Natural killer cell (primary cell): ENCODE measurements at regions not wholly inside any gene's neighbourhood (a gene's known extent, or its start where the extent isn't known, plus 50 kb on each side); places are given as distances from the start of the nearest gene placed in this dataset.

ENCODE experiments used
- ATAC-seq, 3 donors: fragments of 150-1000 bp in 2 of 3; fragments of 200-7000 bp in 1 of 3; cut with Tn5 transposase; 1 replicate in 1 of 3; 2 replicates in 2 of 3; pipeline ENCODE4 v1.10.0; 2021; ENCODE audit warnings: mild to moderate bottlenecking in 2 of 3, moderate library complexity in 2 of 3
- DNase-seq, 2 donors: peaks; one replicate each; pipeline versions ENCODE4 v3.0.0 to v3.0.0-alpha.2; 2013 to 2021; ENCODE audit warnings: mixed read lengths in 1 of 2
- H3K27ac ChIP-seq: one replicate; pipeline ENCODE4 v1.5.1; 2013; ENCODE audit warnings: mild to moderate bottlenecking, low read length
- H3K27me3 ChIP-seq: one replicate; pipeline ENCODE4 v1.6.1; 2013; ENCODE audit warnings: low read length; ENCODE audit not compliant: control insufficient read depth, insufficient read depth
- H3K36me3 ChIP-seq: one replicate; pipeline ENCODE4 v1.6.1; 2013; ENCODE audit warnings: low read length; ENCODE audit not compliant: control insufficient read depth, insufficient read depth
- H3K4me1 ChIP-seq: one replicate; pipeline ENCODE4 v1.6.1; 2013; ENCODE audit warnings: low read length; ENCODE audit not compliant: control insufficient read depth, insufficient read depth
- H3K4me3 ChIP-seq: one replicate; pipeline ENCODE4 v1.5.1; 2013; ENCODE audit warnings: low read length
- H3K9me3 ChIP-seq: one replicate; pipeline ENCODE4 v1.6.1; 2013; ENCODE audit warnings: low read length; ENCODE audit not compliant: control insufficient read depth, insufficient read depth
- H3K27ac Mint-ChIP-seq, 2 donors: one replicate each; pipeline ENCODE4 v1.8.0; 2022; ENCODE audit warnings: mild to moderate bottlenecking in 2 of 2, mixed read lengths in 2 of 2, moderate library complexity in 1 of 2
- H3K27me3 Mint-ChIP-seq, 2 donors: one replicate each; pipeline ENCODE4 v1.8.0; 2022; ENCODE audit warnings: low read depth in 2 of 2, mixed read lengths in 2 of 2
- H3K36me3 Mint-ChIP-seq: one replicate; pipeline ENCODE4 v1.8.0; 2022; ENCODE audit warnings: mixed read lengths
- H3K4me1 Mint-ChIP-seq, 2 donors: one replicate each; pipeline ENCODE4 v1.8.0; 2022; ENCODE audit warnings: mixed read lengths in 2 of 2
- H3K4me3 Mint-ChIP-seq: one replicate; pipeline ENCODE4 v1.8.0; 2022; ENCODE audit warnings: mild to moderate bottlenecking, moderate library complexity, mixed read lengths
- H3K9me3 Mint-ChIP-seq, 2 donors: one replicate each; pipeline ENCODE4 v1.8.0; 2022; ENCODE audit warnings: mixed read lengths in 2 of 2
- WGBS: methylation state at CpG from one replicate; pipeline ENCODE4 v1.1.7; 2013; ENCODE audit warnings: missing lambda C conversion rate; ENCODE audit not compliant: insufficient coverage; 5-methylcytosine and 5-hydroxymethylcytosine counted together
- intact Hi-C: fragments of 100-400 bp; cut with micrococcal nuclease; formaldehyde crosslinking; loops from one replicate; pipeline ENCODE4 v1.14.2; 2022
- TF ChIP-seq, protein P1 (sequence below): fragments of 200-600 bp; IDR thresholded peaks from one replicate; pipeline ENCODE4 v1.8.0; 2022; ENCODE audit warnings: antibody characterized with exemption

DNA sequence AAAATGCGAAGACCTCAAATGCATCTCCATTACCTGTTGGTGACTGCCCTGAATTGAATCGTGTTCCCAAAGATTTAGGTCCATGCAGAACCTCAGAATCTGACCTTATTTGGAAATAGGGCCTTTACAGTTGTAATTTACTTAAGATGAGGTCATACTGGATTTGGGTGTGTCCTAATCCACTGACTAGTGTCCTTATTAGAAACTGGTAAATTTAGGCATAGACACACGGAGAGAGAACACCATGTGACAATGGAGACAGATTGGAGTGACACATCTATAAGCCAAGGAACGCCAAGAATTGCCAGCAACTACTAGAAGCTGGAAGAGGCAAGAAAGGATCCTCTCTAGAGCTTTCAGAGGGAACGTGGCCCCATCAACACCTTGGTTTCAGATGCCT is 203.1 kb downstream of the SMAD2 start:
- H3K36me3 ChIP-seq = no peaks in the 10 kb centered on the region
- H3K9me3 ChIP-seq = no peaks in the 10 kb centered on the region
- H3K4me1 ChIP-seq = no peaks in the 10 kb centered on the region
- Mint-ChIP-seq H3K9me3 (no peaks in the 10 kb centered on the region), H3K4me3 (no peak overlapping the region), H3K4me1 (no peaks in the 10 kb centered on the region), H3K36me3 (no peaks in the 10 kb centered on the region), H3K27me3 (peaks cover 8 to 11% of the 10 kb centered on the region in 2 donors), H3K27ac (no peak overlapping the region)
- H3K4me3 ChIP-seq = no peak overlapping the region
- TF ChIP-seq, protein P1, sequence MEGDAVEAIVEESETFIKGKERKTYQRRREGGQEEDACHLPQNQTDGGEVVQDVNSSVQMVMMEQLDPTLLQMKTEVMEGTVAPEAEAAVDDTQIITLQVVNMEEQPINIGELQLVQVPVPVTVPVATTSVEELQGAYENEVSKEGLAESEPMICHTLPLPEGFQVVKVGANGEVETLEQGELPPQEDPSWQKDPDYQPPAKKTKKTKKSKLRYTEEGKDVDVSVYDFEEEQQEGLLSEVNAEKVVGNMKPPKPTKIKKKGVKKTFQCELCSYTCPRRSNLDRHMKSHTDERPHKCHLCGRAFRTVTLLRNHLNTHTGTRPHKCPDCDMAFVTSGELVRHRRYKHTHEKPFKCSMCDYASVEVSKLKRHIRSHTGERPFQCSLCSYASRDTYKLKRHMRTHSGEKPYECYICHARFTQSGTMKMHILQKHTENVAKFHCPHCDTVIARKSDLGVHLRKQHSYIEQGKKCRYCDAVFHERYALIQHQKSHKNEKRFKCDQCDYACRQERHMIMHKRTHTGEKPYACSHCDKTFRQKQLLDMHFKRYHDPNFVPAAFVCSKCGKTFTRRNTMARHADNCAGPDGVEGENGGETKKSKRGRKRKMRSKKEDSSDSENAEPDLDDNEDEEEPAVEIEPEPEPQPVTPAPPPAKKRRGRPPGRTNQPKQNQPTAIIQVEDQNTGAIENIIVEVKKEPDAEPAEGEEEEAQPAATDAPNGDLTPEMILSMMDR = no peak
- DNase-seq = no peak
- WGBS = 83% methylated on average over 5 of the region's 5 CpGs
- intact Hi-C loops = no loop called here
- no peak overlapping the region for H3K27ac ChIP-seq
- no peak for ATAC-seq
- no peaks in the 10 kb centered on the region for H3K27me3 ChIP-seq

DNA sequence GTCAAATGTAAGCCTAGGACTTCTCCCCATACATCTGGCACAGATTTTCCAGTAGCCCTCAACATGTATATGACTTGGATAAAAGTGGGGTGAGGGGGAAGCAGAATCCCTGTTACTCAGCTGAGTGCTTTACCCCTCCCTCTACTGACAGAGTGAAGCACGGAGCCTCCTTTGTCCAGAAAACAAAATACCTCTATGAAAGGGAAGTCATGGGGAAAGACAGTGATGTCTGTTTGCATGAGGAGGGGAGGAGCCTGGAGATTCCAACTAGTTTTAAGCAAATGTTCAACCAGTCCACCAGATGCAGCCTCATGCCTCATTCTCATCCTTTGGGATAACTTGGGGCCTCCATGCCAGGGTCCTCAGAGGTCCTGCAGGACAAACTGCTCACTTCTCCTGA is 203.9 kb downstream of the SMAD2 start:
- H3K9me3 Mint-ChIP-seq = no peaks in the 10 kb centered on the region
- H3K36me3 ChIP-seq = no peaks in the 10 kb centered on the region
- no peak overlapping the region for H3K4me3 Mint-ChIP-seq
- no peak overlapping the region for H3K27ac Mint-ChIP-seq
- H3K4me3 ChIP-seq = no peak overlapping the region
- intact Hi-C loops = no loop called here
- no peak overlapping the region for H3K27ac ChIP-seq
- no CpG with 5 or more reads among the region's 1 CpG for WGBS
- H3K4me1 ChIP-seq = no peaks in the 10 kb centered on the region
- H3K9me3 ChIP-seq = no peaks in the 10 kb centered on the region
- ATAC-seq (no peak), DNase-seq (no peak)
- no peaks in the 10 kb centered on the region for H3K4me1 Mint-ChIP-seq
- TF ChIP-seq, protein P1 = no peak
- no peaks in the 10 kb centered on the region for H3K27me3 ChIP-seq
- peaks cover 8 to 11% of the 10 kb centered on the region in 2 donors for H3K27me3 Mint-ChIP-seq
- no peaks in the 10 kb centered on the region for H3K36me3 Mint-ChIP-seq

DNA sequence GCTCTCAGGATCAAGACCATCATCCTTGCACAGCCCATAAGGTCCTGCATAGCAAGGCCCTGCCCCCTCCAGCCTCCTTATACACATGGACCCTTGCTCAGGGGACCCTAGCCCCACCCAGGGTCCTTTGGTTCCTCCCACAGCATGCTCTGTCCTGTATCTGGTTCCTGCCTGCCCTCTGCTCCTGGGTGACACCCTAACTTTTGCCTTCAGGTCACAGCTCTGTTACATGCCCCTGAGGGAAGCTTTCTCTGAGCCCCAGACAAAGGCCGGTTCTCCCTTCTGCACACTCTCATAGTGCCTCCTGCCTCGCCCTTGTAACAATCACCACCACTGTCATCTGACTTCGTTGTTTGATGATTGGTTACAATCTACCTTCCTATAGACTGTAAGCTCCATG is 204.8 kb downstream of the SMAD2 start:
- H3K27me3 Mint-ChIP-seq = peaks cover 8 to 10% of the 10 kb centered on the region in 2 donors

More for the DNA sequence above, 204.8 kb downstream of the SMAD2 start:
- intact Hi-C loops = no loop called here
- no peak overlapping the region for H3K4me3 Mint-ChIP-seq
- Histone ChIP-seq H3K4me1 (no peaks in the 10 kb centered on the region), H3K4me3 (no peak overlapping the region), H3K9me3 (no peaks in the 10 kb centered on the region), H3K27ac (no peak overlapping the region), H3K27me3 (no peaks in the 10 kb centered on the region), H3K36me3 (no peaks in the 10 kb centered on the region)
- no peaks in the 10 kb centered on the region for H3K4me1 Mint-ChIP-seq
- no peaks in the 10 kb centered on the region for H3K9me3 Mint-ChIP-seq
- ATAC-seq = no peak
- H3K27ac Mint-ChIP-seq = no peak overlapping the region
- no peak for DNase-seq
- TF ChIP-seq, protein P1 = no peak
- 82% methylated on average over 3 of the region's 3 CpGs for WGBS
- H3K36me3 Mint-ChIP-seq = no peaks in the 10 kb centered on the region
